Sigmoid colon (tissue), 4 donors: ENCODE measurements at regions not wholly inside any gene's neighbourhood (a gene's known extent, or its start where the extent isn't known, plus 50 kb on each side); places are given as distances from the start of the nearest gene placed in this dataset.

Experiments used
- CTCF ChIP-seq, 4 experiments: fragments of 450-650 bp in 3 of 4; fragments of 200-600 bp in 1 of 4; IDR thresholded peaks; one replicate each; pipeline ENCODE4 v1.5.1; 2016 to 2019; ENCODE audit warnings: antibody characterized with exemption in 4 of 4, mild to moderate bottlenecking in 3 of 4, moderate library complexity in 2 of 4
- EP300 ChIP-seq, 4 donors: sonication (generic); formaldehyde crosslinking; IDR thresholded peaks; one replicate each; pipeline ENCODE4 v1.6.1; 2017; ENCODE audit warnings: antibody characterized with exemption in 4 of 4
- POLR2AphosphoS5 ChIP-seq, 4 donors: sonication (generic); formaldehyde crosslinking; IDR thresholded peaks; one replicate each; pipeline ENCODE4 v1.6.1; 2017; ENCODE audit warnings: antibody characterized with exemption in 4 of 4

GRCh38 chr16:73887911-73888310, 408.7 kb upstream of the PSMD7 start:
- TF ChIP-seq CTCF (IDR thresholded peaks at IDR 0.05) (no peak), POLR2AphosphoS5 (IDR thresholded peaks at IDR 0.05) (no peak), EP300 (IDR thresholded peaks at IDR 0.05) (no peak)
